ENCODE measurements at regions not wholly inside any gene's neighbourhood (a gene's known extent, or its start where the extent isn't known, plus 50 kb on each side); places are given as distances from the start of the nearest gene placed in this dataset.
"Not testable (repeated sequence)": the region's sequence is repeated elsewhere in the genome, so short reads cannot be mapped to it uniquely, and the experiment has no call there.

DNA sequence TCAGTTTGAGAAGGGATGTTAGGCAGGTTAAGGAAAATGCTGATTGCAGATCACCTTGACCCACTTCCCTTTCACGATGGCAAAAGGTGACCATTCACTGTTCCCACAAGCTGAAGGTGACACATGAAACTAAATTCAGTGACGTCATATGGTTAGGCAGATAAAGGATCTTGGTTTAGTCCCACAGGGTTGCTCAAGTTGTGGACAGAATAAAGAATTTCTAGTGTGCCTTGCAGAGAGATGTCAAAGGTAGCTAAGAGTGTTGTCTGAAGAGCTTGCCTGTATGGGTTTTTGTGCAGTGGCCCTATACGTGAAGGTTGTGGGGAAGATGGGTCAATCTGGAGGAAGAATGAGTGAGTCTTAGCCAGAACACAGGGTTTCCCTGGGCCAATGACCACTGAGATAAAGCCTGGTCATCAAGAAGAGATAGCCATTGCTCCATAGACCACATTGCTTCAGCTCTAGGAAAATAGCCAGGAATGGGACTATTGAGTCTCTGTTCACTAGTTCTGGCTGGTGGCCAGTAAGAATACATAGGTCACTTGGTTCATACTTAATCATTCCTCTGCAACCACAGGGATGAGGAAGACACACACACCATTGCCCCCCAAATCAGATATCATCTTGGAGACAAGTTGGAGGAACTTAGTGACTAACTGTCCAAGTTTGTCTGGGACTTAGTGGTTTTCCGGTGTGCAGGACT lies 148.5 kb upstream of the ATXN1 start:
- DNase-seq, result no peak
- TF ChIP-seq GATA1 (IDR thresholded peaks at IDR 0.05; ENCODE audit: low read depth, low read length) (no peak), POLR2A (IDR thresholded peaks at IDR 0.05; ENCODE audit: low read length) (no peak)

DNA sequence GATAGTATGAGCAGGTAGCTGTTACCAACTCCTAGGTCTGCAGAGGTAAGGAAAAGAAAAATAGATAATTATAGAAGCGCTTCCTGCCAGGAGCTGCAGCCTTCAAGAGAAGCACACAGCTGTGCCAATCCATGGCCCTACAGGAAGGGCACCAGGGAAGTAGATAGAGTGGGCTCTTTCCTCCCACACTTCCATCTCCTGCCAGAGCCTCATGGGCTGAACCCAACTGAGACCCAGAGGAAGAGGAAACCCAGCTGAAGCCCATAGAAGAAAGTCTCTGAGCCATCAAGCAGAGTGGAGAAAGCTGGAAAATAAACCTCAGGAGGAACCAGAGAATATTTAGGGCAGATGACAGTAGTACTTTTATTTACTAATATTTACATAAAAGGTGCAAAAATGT lies 146.7 kb upstream of the ATXN1 start:
- TF ChIP-seq GATA1 (IDR thresholded peaks at IDR 0.05; ENCODE audit: low read depth, low read length), result no peak
- TF ChIP-seq POLR2A (IDR thresholded peaks at IDR 0.05; ENCODE audit: low read length), result no peak
- DNase-seq, result no peak

DNA sequence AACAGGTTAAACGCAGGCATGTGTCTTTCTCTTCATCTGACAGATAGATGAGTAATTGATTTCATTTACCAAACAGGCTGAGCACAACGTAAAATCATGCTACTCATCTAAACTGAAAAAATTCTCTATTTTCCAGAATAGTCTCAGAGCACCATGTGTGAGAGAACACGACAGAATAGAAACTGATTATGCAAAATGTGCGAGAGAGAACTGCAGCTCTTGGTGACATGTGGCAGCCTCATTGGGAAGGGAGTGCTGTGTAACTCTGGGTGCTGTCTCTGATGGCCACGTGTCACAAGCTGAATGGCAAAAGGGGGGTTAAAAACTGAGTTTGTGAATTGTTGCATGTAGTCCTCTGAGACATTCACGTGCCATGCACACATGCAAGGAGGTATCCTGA lies 143.7 kb upstream of the ATXN1 start:
- DNase-seq, result no peak
- TF ChIP-seq POLR2A (IDR thresholded peaks at IDR 0.05; ENCODE audit: low read length) (no peak), GATA1 (IDR thresholded peaks at IDR 0.05; ENCODE audit: low read depth, low read length) (no peak)

- TF ChIP-seq POLR2A (IDR thresholded peaks at IDR 0.05; ENCODE audit: low read length), result no peak
- TF ChIP-seq GATA1 (IDR thresholded peaks at IDR 0.05; ENCODE audit: low read depth, low read length), result no peak
- no peak for DNase-seq
Observed at GRCh38 chr6:16903470-16903869, 142.2 kb upstream of the ATXN1 start.

GRCh38 chr6:16902502-16902901 lies 141.2 kb upstream of the ATXN1 start:
- no peak for DNase-seq
- no peak for TF ChIP-seq GATA1 (IDR thresholded peaks at IDR 0.05; ENCODE audit: low read depth, low read length)
- TF ChIP-seq POLR2A (IDR thresholded peaks at IDR 0.05; ENCODE audit: low read length), result no peak

DNA sequence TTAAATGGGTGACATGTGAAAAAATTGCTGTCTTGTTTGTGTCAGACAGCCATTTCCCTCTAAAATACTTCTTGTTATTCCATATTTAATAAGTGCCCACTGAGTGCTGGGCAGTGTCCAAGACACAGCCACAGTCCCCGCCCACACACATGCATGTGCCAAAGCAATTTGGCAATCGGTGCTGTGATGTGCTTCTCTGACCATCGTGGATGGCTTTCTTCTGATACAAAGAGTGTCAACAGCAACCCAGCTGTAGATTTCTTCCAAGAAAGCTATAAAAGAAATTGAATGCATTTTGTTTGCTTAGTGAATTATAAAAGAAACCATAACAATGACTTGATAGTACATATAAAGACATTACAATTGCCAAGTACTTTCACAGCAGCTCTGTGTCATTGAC lies 140.5 kb upstream of the ATXN1 start:
- no peak for DNase-seq

GRCh38 chr6:16901306-16901705 lies 140.0 kb upstream of the ATXN1 start:
- DNase-seq, result no peak
- TF ChIP-seq POLR2A (IDR thresholded peaks at IDR 0.05; ENCODE audit: low read length) (no peak), GATA1 (IDR thresholded peaks at IDR 0.05; ENCODE audit: low read depth, low read length) (no peak)

More for the DNA sequence above, 140.5 kb upstream of the ATXN1 start:
- TF ChIP-seq POLR2A (IDR thresholded peaks at IDR 0.05; ENCODE audit: low read length) (no peak), GATA1 (IDR thresholded peaks at IDR 0.05; ENCODE audit: low read depth, low read length) (no peak)

- TF ChIP-seq POLR2A (IDR thresholded peaks at IDR 0.05; ENCODE audit: low read length) (no peak), GATA1 (IDR thresholded peaks at IDR 0.05; ENCODE audit: low read depth, low read length) (no peak)
Observed at GRCh38 chr6:16898640-16899396, 137.6 kb upstream of the ATXN1 start.

DNA sequence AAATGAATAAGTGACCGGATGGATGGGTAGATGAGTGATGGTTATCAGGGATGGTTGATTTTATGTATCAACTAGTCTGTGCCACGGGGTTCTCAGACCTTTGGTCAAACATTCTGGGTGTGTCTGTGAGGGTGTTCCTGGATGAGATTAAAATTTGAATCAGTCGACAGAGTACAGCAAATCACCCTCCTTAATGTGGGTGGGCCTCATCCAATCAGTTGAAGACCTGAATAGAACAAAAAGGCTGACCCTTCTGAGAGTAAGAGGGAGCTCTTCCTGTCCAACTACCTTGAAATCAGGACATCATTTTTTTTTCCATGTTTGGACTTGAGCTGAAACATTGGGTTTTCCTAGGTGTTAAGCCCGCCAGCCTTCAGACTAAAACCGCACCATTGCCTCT lies 136.4 kb upstream of the ATXN1 start:
- TF ChIP-seq POLR2A (IDR thresholded peaks at IDR 0.05; ENCODE audit: low read length) (no peak), GATA1 (IDR thresholded peaks at IDR 0.05; ENCODE audit: low read depth, low read length) (no peak)
- no peak for DNase-seq

More at GRCh38 chr6:16898640-16899396, 137.6 kb upstream of the ATXN1 start:
- no peak for DNase-seq

DNA sequence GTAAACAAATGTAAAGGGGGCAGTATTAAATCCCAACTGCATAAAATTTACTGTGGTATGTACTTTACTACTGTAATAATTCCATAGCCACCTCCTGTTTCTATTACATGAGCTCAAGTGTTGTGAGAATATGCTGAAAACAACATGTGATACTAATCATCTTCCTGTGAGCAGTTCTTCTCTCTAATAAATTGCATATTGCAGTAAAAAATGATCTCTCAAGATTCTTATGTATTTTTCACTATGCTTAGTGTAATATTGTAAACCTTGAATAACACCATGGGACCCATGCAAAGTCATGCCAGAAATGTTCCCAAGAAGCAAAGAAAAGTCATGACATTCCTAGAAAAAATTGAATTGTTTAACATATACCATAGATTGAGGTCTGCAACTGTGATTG lies 133.0 kb upstream of the ATXN1 start:
- TF ChIP-seq GATA1 (IDR thresholded peaks at IDR 0.05; ENCODE audit: low read depth, low read length), result no peak
- no peak for TF ChIP-seq POLR2A (IDR thresholded peaks at IDR 0.05; ENCODE audit: low read length)
- DNase-seq, result no peak

- DNase-seq, result not testable (repeated sequence)
Observed at GRCh38 chr6:16891110-16891509, 129.8 kb upstream of the ATXN1 start.

DNA sequence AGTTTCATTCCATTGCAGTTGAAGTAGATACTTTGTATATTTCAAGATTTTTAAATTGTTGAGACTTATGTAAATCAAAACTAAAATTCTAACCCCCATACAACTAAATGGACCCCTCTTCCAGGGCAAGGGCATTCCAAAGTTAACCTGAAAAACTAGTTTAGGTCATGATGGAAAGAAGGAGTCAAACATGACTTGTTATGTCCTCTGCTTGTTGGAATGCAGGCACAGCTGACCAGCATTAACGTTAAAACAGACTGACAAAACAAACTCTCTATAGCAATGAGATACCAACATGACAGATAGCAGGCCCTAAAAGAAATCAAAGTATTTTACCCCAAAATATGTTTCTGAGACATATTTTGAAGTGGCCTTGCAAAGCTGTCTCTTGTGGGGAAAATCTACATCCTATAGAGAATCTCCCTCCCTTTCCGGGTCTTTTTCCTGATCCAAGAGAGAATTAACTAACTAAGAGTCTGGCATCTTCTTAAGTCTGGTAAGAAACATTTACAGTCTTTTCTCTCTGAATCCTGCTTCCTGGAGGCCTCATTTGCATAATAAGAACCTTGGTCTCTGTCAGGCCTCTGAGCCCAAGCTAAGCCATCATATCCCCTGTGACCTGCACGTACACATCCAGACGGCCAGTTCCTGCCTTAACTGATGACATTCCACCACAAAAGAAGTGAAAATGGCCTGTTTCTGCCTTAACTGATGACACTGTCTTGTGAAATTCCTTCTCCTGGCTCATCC lies 124.3 kb upstream of the ATXN1 start:
- no peak for DNase-seq
- TF ChIP-seq GATA1 (IDR thresholded peaks at IDR 0.05; ENCODE audit: low read depth, low read length) (no peak), POLR2A (IDR thresholded peaks at IDR 0.05; ENCODE audit: low read length) (no peak)

DNA sequence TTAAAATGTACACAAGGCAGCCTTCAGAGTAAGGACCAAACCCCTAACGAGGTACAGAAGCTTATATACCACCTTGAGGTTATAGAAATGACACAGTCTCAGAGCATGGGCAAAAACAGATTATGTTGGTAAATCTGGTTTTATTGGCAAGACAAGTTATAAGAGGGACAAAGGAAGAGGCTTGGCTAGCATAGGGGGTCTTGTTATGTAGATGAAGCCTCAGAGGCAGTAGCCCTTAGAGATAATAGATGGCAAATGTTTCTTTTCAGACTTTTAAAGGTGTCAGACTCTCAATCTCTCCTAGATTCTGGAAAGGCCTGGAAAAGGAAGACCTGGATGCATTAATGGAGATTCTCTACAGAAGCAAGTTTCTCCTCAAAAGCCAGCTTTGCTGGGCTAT lies 123.3 kb upstream of the ATXN1 start:
- TF ChIP-seq POLR2A (IDR thresholded peaks at IDR 0.05; ENCODE audit: low read length), result no peak
- no peak for TF ChIP-seq GATA1 (IDR thresholded peaks at IDR 0.05; ENCODE audit: low read depth, low read length)
- DNase-seq, result no peak

DNA sequence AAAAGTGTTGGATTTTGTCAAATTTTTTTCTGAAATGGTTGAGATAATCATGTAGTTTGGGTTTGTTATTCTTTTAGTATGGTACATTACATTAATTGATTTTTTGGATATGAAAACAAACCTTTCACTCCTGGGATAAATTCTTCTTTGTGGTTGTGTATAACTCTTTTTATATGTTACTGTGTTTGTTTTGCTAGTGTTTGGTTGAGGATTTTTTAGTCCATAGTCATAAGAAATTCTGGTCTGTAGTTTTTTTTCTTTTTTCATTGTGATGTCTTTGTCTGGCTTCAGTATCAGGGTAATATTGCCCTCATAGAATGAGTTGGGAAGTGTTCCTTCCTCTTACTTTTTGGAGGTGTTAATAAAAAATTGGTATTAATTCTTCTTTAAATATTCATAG lies 122.2 kb upstream of the ATXN1 start:
- TF ChIP-seq POLR2A (IDR thresholded peaks at IDR 0.05; ENCODE audit: low read length) (no peak), GATA1 (IDR thresholded peaks at IDR 0.05; ENCODE audit: low read depth, low read length) (no peak)
- DNase-seq, result no peak

Data from erythroblast (primary cell).